PFSK-1 (cell line): ENCODE measurements at regions not wholly inside any gene's neighbourhood (a gene's known extent, or its start where the extent isn't known, plus 50 kb on each side); places are given as distances from the start of the nearest gene placed in this dataset.

Experiments
- FOXP2 ChIP-seq: optimal IDR thresholded peaks from 2 replicates; pipeline ENCODE3; 2011; ENCODE audit warnings: borderline replicate concordance, control low read depth, inconsistent platforms; ENCODE audit not compliant: insufficient read depth; ENCODE audit errors: extremely low read length, extremely low read depth
- POLR2AphosphoS5 ChIP-seq: IDR thresholded peaks from 2 replicates; pipeline ENCODE4 v1.6.1; 2012; ENCODE audit warnings: low read depth, mild to moderate bottlenecking, control low read depth, low read length, moderate library complexity
- REST ChIP-seq, 2 experiments: IDR thresholded peaks; 2 replicates each; pipeline versions ENCODE4 v1.6.1 to v1.8.0; 2011 to 2012; ENCODE audit warnings: low read depth in 2 of 2, low read length in 2 of 2, control low read depth in 1 of 2, inconsistent platforms in 1 of 2, mild to moderate bottlenecking in 1 of 2, moderate library complexity in 1 of 2; ENCODE audit not compliant: insufficient read depth in 1 of 2
- SIN3A ChIP-seq: IDR thresholded peaks from 2 replicates; pipeline ENCODE4 v1.6.1; 2012; ENCODE audit warnings: mild to moderate bottlenecking, low read length, moderate library complexity, borderline replicate concordance; ENCODE audit not compliant: insufficient read depth

- TF ChIP-seq REST (IDR thresholded peaks at IDR 0.05; ENCODE audit: insufficient read depth in 1 of 2, low read depth in 2 of 2, low read length in 2 of 2) (no peak), SIN3A (no peak), FOXP2 (no peak), POLR2AphosphoS5 (no peak)
Measured at GRCh38 chr11:80355251-80355650, 914.4 kb upstream of the TENM4 start.
